SKM-1 (cell line): ENCODE measurements at regions not wholly inside any gene's neighbourhood (a gene's known extent, or its start where the extent isn't known, plus 50 kb on each side); places are given as distances from the start of the nearest gene placed in this dataset.

Experiments used
- DNase-seq: peaks from one replicate; lab custom pipeline; 2025; ENCODE audit not compliant: unreplicated experiment; lab: John Stamatoyannopoulos, UW

- no peak for DNase-seq
These were observed 451.0 kb upstream of the ZFP42 start for GRCh38 chr4:187544461-187545053.

GRCh38 chr4:187547316-187547715 lies 448.3 kb upstream of the ZFP42 start:
- no peak for DNase-seq

DNA sequence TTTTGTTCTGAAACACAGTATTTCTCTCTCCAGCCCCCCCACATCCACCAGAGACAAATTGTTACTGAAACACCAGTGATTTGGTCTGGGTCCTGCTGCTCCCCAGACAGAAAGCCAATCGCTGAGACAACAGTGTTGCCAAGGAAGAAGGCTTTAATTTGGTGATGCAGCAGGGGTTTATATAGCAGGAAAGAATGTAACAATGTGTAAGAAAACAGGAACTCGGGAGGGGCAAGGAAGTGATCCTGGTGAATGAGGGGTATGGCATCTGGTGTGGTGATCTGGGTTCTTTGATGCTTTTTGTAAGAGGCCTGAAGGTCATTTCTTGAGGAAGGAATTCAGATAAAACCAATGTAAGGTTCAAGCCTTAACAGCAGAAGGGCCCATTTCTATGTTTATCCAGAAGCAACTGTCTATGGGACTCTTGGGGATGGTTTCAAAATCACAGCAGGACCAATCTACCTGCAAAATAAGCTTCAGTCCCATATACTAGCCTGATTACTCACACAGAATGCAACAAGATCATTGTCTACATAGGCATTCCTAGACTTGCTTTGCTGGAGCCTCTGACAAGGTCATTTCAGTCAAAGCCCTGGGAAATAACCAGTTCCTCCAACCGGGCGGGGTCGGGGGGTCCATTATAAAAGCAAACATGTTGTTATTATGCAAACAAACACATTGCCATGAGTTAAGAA lies 445.2 kb upstream of the ZFP42 start:
- DNase-seq, result no peak

DNA sequence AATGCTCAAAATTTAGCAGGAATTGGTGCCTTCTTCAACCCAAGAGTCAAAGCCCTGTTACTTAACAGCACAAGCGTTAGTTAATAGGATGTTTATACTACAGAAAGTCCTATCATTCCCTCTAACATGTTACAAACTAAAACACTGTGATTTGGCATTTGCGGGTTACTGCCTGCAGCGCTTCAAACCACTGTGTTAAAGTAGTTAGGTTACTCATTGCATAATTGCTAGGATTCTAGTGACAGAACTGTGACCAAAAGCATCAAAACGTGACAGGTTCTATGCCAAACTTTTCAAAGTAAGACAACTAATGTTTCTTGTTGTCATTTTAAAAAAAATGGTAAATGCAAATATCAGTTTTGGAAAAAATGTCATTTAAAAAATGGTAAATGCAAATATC lies 442.8 kb upstream of the ZFP42 start:
- no peak for DNase-seq

GRCh38 chr4:187555174-187555573 lies 440.4 kb upstream of the ZFP42 start:
- no peak for DNase-seq

GRCh38 chr4:187558391-187558790 lies 437.2 kb upstream of the ZFP42 start:
- DNase-seq, result no peak

GRCh38 chr4:187562345-187562744 lies 433.2 kb upstream of the ZFP42 start:
- DNase-seq, result no peak

GRCh38 chr4:187565416-187565815 lies 430.2 kb upstream of the ZFP42 start:
- DNase-seq, result no peak

DNA sequence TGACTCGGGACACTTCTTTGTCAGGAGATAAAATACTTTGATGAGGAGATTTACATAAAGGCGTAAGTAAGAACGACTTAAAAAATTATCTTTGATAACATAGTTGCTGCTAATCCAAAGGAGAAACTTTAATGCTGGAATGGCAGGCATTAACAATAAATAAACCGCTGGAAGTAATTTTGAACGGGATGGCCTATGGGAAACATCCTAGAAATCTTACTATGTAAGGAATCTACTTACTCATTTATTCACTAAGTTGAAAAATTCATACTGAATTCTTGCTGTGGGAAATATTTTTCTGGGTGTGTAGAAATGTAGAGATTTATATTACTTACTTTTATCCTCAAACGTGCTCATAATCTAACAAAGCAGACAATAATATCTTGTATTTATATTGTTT lies 425.7 kb upstream of the ZFP42 start:
- DNase-seq, result no peak

DNA sequence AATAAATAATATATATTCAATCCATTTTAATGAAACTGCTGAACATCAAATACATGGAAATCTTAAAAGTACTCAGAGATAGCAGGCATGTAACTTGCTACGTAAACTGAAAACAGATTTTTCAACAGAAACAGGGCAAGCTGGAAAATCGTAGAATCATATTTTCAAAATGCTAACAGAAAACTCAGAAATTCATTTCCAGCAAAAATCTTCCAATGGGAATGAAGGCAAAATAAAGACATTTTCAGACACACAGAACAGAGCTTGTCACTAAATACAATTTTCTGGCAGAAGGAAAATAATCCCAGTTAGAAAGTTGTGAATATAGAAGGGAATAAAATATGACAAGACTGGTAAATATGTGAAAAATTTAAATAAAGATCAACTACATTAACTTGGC lies 419.9 kb upstream of the ZFP42 start:
- no peak for DNase-seq

- no peak for DNase-seq
These were observed 418.8 kb upstream of the ZFP42 start for GRCh38 chr4:187576751-187577150.

- DNase-seq, result no peak
These were observed 417.6 kb upstream of the ZFP42 start for GRCh38 chr4:187577941-187578480.

DNA sequence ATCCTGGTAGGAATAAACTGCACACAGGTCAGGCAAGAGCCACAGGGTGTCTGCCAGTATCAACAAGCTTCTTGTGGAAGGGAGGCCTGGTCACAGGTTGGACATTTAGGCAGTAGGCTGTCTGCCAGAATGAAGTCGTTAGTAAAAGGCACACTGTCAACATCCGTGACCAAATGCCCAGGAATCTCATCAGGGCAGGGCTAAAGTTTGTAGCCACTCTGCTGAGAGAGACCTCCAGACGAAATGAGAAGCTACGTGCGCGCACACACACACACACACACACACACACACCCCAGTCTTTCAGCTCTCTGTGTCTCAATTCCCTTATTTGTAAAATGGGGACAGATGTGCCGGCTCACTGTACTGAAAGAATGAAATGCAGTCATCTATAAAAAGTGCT lies 408.7 kb upstream of the ZFP42 start:
- no peak for DNase-seq

DNA sequence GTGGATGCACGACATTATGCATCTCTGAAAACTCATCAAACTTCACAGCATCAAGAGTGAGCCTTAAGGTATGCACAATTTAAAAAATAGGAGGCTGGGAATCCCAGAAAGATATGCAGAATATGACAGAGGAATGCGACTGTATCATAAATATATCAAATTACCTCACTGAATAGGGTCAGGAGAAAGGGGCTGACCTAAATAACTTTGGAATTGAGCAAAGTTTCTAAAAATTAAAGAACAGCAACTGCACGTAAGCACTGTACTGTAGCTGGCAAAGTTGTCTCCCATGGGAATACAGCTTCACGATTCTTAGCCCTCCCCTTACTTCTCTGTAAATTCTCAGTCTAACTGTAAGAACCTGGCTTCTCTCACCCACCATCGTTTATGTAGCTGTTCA lies 397.4 kb upstream of the ZFP42 start:
- no peak for DNase-seq

DNA sequence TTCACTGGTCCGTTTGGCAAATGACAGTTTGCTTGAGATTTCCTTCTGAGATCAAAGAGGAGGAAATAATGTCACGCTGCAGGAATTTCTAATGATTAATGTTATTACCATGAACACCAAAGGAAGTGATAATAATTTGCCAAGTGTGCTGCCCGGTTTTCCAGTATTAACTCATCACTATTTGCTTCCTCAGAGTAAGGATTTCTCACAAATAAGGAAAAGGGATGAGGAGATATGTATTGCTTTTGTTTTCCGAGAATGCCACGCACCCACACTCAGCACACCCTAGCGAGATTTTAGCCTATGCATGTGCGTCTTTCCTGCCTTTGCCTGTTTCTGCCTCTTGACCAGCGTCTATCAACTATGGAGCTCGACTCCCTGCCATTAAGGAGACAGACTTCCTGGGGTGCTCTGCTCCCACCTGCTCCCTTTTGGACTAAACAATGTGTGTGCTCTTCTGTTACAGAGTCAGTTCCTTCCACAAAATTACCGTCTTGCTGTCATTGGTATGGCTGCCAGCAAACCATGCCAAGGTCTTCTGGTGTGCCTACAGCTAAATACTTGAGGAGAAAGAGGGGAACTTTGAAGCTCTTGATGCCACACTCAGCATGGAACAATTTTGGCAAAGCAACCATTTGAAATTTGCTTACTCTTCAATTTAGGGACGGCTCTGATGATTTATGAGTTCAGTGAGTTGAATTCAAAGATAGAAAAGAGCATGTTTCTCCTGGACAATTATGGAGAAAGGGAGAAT lies 393.1 kb upstream of the ZFP42 start:
- DNase-seq, result no peak

GRCh38 chr4:187603093-187604025 lies 392.2 kb upstream of the ZFP42 start:
- no peak for DNase-seq

DNA sequence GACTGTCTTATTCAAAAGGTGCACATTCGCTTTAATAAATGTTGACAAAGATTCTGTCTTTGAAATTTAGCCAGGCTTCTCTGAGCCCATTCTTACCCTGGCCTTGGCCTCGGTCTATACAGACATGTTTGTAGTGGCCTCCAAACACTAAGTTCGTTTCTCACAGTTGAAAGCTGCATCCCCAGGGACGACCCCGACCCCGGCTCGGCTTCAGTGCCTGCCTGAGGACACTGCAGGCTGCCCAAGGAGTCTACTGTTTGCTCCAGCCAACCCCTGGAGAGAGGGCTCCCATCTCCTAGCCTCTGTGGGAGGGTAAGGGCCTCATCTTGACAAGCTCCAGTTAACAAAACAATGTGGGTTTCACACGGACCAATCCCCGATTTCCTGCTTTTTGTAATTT lies 390.6 kb upstream of the ZFP42 start:
- no peak for DNase-seq

DNA sequence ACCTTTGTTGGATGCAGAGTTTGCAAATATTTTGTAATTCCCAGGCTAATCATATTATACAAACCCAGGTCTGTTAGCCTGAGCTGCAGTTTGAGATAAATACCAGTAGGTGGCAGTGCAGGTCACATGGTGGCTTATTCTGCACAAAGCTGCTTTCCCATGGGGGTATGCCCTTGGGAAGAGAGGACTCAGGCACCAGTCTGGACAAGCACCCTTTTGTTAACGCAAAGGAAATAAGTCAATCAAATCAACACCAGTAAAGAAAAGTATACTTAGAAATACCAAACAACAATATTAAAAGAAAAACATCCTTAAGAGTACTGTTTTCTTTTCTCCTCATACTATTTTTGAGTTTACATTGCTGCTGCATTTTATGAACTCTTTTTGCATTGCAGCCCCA lies 389.0 kb upstream of the ZFP42 start:
- DNase-seq, result peak; percentile 21

GRCh38 chr4:187608001-187608421 lies 387.6 kb upstream of the ZFP42 start:
- DNase-seq, result no peak

GRCh38 chr4:187612301-187612700 lies 383.3 kb upstream of the ZFP42 start:
- no peak for DNase-seq
